ENCODE measurements at regions not wholly inside any gene's neighbourhood (a gene's known extent, or its start where the extent isn't known, plus 50 kb on each side); places are given as distances from the start of the nearest gene placed in this dataset.
A peak's percentile ranks its signal among the peaks of the same experiment; 100 is the strongest.

GRCh38 chr5:39765366-39765765 is 340.6 kb upstream of the DAB2 start:
- DNase-seq (no peak), ATAC-seq (no peak)
- Histone ChIP-seq H3K4me3 (no peak overlapping the region), H3K4me1 (ENCODE audit: low read depth) (no peaks in the 10 kb centered on the region), H3K9me3 (no peaks in the 10 kb centered on the region), H3K36me3 (ENCODE audit: low read depth) (no peaks in the 10 kb centered on the region)
- intact Hi-C loops (cut with DNase I, micrococcal nuclease): no loop called here
- TF ChIP-seq CTCF (IDR thresholded peaks at IDR 0.05): no peak

GRCh38 chr5:39762761-39763160 is 338.0 kb upstream of the DAB2 start:
- H3K36me3 ChIP-seq (ENCODE audit: low read depth): no peaks in the 10 kb centered on the region

GRCh38 chr5:39761199-39761950 is 336.6 kb upstream of the DAB2 start:
- no peak for TF ChIP-seq CTCF (IDR thresholded peaks at IDR 0.05)
- no peaks in the 10 kb centered on the region for H3K36me3 ChIP-seq (ENCODE audit: low read depth)
- DNase-seq: no peak
- no peaks in the 10 kb centered on the region for H3K9me3 ChIP-seq
- no peak overlapping the region for H3K4me3 ChIP-seq
- no peaks in the 10 kb centered on the region for H3K4me1 ChIP-seq (ENCODE audit: low read depth)
- no peak for ATAC-seq
- intact Hi-C loops (cut with DNase I, micrococcal nuclease): no loop called here

More at GRCh38 chr5:39762761-39763160, 338.0 kb upstream of the DAB2 start:
- ATAC-seq: no peak
- no peaks in the 10 kb centered on the region for H3K4me1 ChIP-seq (ENCODE audit: low read depth)
- no peak overlapping the region for H3K4me3 ChIP-seq
- no peak for DNase-seq
- intact Hi-C loops (cut with DNase I, micrococcal nuclease): no loop called here
- no peak for TF ChIP-seq CTCF (IDR thresholded peaks at IDR 0.05)
- no peaks in the 10 kb centered on the region for H3K9me3 ChIP-seq

GRCh38 chr5:39760385-39761198 is 335.8 kb upstream of the DAB2 start:
- H3K9me3 ChIP-seq: no peaks in the 10 kb centered on the region
- H3K4me3 ChIP-seq: no peak overlapping the region
- no peaks in the 10 kb centered on the region for H3K36me3 ChIP-seq (ENCODE audit: low read depth)
- TF ChIP-seq CTCF (IDR thresholded peaks at IDR 0.05): no peak
- intact Hi-C loops (cut with DNase I, micrococcal nuclease): no loop called here
- H3K4me1 ChIP-seq (ENCODE audit: low read depth): no peaks in the 10 kb centered on the region
- DNase-seq (peak in 1 of 3 donors; percentile 11), ATAC-seq (peak; percentile 44)

DNA sequence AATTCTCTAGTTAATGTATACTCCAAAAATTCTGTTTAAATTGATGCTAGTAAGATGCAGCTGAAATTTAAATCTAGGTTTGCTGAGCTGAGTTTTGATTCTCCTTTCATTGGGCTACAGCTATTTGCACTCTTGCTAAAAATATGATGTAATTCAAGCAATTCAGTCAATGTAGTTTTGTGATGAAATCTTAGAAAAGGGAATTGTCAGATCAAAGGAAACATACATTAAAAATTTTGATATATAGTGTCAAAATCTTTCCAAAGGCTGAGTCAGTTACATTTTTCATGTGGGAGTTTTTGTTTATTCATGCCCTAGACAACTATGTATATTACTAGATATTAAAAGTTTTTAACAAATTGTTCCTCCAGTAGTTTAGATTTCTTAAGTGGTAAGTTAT is 334.9 kb upstream of the DAB2 start:
- Histone ChIP-seq H3K4me1 (ENCODE audit: low read depth) (no peaks in the 10 kb centered on the region), H3K36me3 (ENCODE audit: low read depth) (no peaks in the 10 kb centered on the region), H3K9me3 (no peaks in the 10 kb centered on the region), H3K4me3 (no peak overlapping the region)
- no peak for TF ChIP-seq CTCF (IDR thresholded peaks at IDR 0.05)
- DNase-seq (no peak), ATAC-seq (no peak)
- intact Hi-C loops (cut with DNase I, micrococcal nuclease): no loop called here
